KMS-11 (cell line): ENCODE measurements at regions not wholly inside any gene's neighbourhood (a gene's known extent, or its start where the extent isn't known, plus 50 kb on each side); places are given as distances from the start of the nearest gene placed in this dataset.

ENCODE experiments used
- H2AFZ ChIP-seq: fragments of 200-600 bp; sonication (generic); 2 replicates; pipeline ENCODE4 v1.6.1; 2016; ENCODE audit warnings: antibody characterized with exemption, mixed run types, low read depth
- H3K27ac ChIP-seq: fragments of 200-600 bp; sonication (generic); 2 replicates; pipeline ENCODE4 v1.6.1; 2016; ENCODE audit warnings: mild to moderate bottlenecking, mixed run types
- H3K27me3 ChIP-seq: fragments of 200-600 bp; sonication (generic); 2 replicates; pipeline ENCODE4 v1.6.1; 2017; ENCODE audit warnings: mild to moderate bottlenecking, low read depth, mixed run types, moderate library complexity; ENCODE audit not compliant: insufficient read depth
- H3K36me3 ChIP-seq: fragments of 200-600 bp; sonication (generic); 2 replicates; pipeline ENCODE4 v1.6.1; 2017; ENCODE audit warnings: mild to moderate bottlenecking, mixed run types; ENCODE audit not compliant: insufficient read depth
- H3K4me1 ChIP-seq: fragments of 200-600 bp; sonication (generic); 2 replicates; pipeline ENCODE4 v1.6.1; 2016; ENCODE audit warnings: mild to moderate bottlenecking, low read depth, mixed run types; ENCODE audit not compliant: poor library complexity, severe bottlenecking
- H3K4me2 ChIP-seq: fragments of 200-600 bp; sonication (generic); 2 replicates; pipeline ENCODE4 v1.7.0; 2016; ENCODE audit warnings: mild to moderate bottlenecking, mixed run types
- H3K4me3 ChIP-seq: fragments of 200-600 bp; sonication (generic); IDR thresholded peaks from 2 replicates; pipeline ENCODE4 v1.6.1; 2017; ENCODE audit warnings: low read depth, low read length, mixed read lengths; ENCODE audit not compliant: insufficient read depth
- H3K79me2 ChIP-seq: fragments of 200-600 bp; sonication (generic); 2 replicates; pipeline ENCODE4 v1.6.1; 2016; ENCODE audit warnings: low read depth, mixed run types; ENCODE audit not compliant: insufficient read depth
- H3K9ac ChIP-seq: fragments of 200-600 bp; sonication (generic); 2 replicates; pipeline ENCODE4 v1.6.1; 2016; ENCODE audit warnings: mild to moderate bottlenecking, mixed run types
- H4K20me1 ChIP-seq: fragments of 200-600 bp; sonication (generic); 2 replicates; pipeline ENCODE4 v1.6.1; 2016; ENCODE audit warnings: mild to moderate bottlenecking, mixed run types; ENCODE audit not compliant: insufficient read depth
- CTCF ChIP-seq: fragments of 200-600 bp; sonication (generic); conservative IDR thresholded peaks from 2 replicates; pipeline ENCODE4 v1.6.1; 2017; ENCODE audit warnings: low read depth, mild to moderate bottlenecking, antibody characterized with exemption, low read length, moderate library complexity, mixed read lengths

GRCh38 chr4:186360551-186360950 is 94.6 kb downstream of the F11 start:
- no peak overlapping the region for H3K9ac ChIP-seq
- H4K20me1 ChIP-seq = no peaks in the 10 kb centered on the region
- H2AFZ ChIP-seq = no peak overlapping the region
- no peak overlapping the region for H3K4me2 ChIP-seq
- H3K4me1 ChIP-seq = no peaks in the 10 kb centered on the region
- no peaks in the 10 kb centered on the region for H3K27me3 ChIP-seq
- no peak overlapping the region for H3K4me3 ChIP-seq
- no peaks in the 10 kb centered on the region for H3K79me2 ChIP-seq
- no peaks in the 10 kb centered on the region for H3K36me3 ChIP-seq
- no peak for TF ChIP-seq CTCF
- H3K27ac ChIP-seq = no peak overlapping the region

- TF ChIP-seq CTCF = no peak
- Histone ChIP-seq H3K79me2 (no peaks in the 10 kb centered on the region), H3K36me3 (no peaks in the 10 kb centered on the region), H3K27me3 (no peaks in the 10 kb centered on the region), H2AFZ (no peak overlapping the region), H4K20me1 (no peaks in the 10 kb centered on the region), H3K4me1 (no peaks in the 10 kb centered on the region), H3K27ac (no peak overlapping the region), H3K4me2 (no peak overlapping the region), H3K4me3 (no peak overlapping the region), H3K9ac (no peak overlapping the region)
Measured at GRCh38 chr4:186351668-186352194, 85.7 kb downstream of the F11 start.

GRCh38 chr4:186348433-186348832 is 82.4 kb downstream of the F11 start:
- Histone ChIP-seq H2AFZ (no peak overlapping the region), H3K9ac (no peak overlapping the region), H3K27ac (no peak overlapping the region), H3K4me1 (no peaks in the 10 kb centered on the region), H3K36me3 (no peaks in the 10 kb centered on the region), H3K4me3 (no peak overlapping the region), H3K4me2 (no peak overlapping the region), H3K79me2 (no peaks in the 10 kb centered on the region), H4K20me1 (no peaks in the 10 kb centered on the region), H3K27me3 (no peaks in the 10 kb centered on the region)
- TF ChIP-seq CTCF = no peak

- Histone ChIP-seq H3K27me3 (no peaks in the 10 kb centered on the region), H2AFZ (no peak overlapping the region), H3K36me3 (no peaks in the 10 kb centered on the region), H3K4me2 (no peak overlapping the region), H3K4me1 (no peaks in the 10 kb centered on the region), H3K9ac (no peak overlapping the region), H3K79me2 (no peaks in the 10 kb centered on the region), H3K27ac (no peak overlapping the region), H4K20me1 (no peaks in the 10 kb centered on the region), H3K4me3 (no peak overlapping the region)
- no peak for TF ChIP-seq CTCF
Measured at GRCh38 chr4:186347743-186348142, 81.8 kb downstream of the F11 start.

GRCh38 chr4:186345184-186345583 is 79.2 kb downstream of the F11 start:
- no peaks in the 10 kb centered on the region for H4K20me1 ChIP-seq
- no peaks in the 10 kb centered on the region for H3K4me1 ChIP-seq
- H3K4me3 ChIP-seq = no peak overlapping the region
- no peak overlapping the region for H2AFZ ChIP-seq
- no peaks in the 10 kb centered on the region for H3K79me2 ChIP-seq
- TF ChIP-seq CTCF = no peak
- no peak overlapping the region for H3K4me2 ChIP-seq
- H3K27ac ChIP-seq = no peak overlapping the region
- H3K36me3 ChIP-seq = no peaks in the 10 kb centered on the region
- no peaks in the 10 kb centered on the region for H3K27me3 ChIP-seq
- no peak overlapping the region for H3K9ac ChIP-seq
